ENCODE measurements at regions not wholly inside any gene's neighbourhood (a gene's known extent, or its start where the extent isn't known, plus 50 kb on each side); places are given as distances from the start of the nearest gene placed in this dataset.

GRCh38 chr3:72299823-72300222 lies 514.9 kb upstream of the PROK2 start:
- Mint-ChIP-seq H3K27me3 (ENCODE audit: unreplicated experiment) (peaks cover 6% of the 10 kb centered on the region), H3K4me1 (ENCODE audit: unreplicated experiment) (peaks cover 20% of the 10 kb centered on the region), H3K36me3 (ENCODE audit: unreplicated experiment) (no peaks in the 10 kb centered on the region), H3K4me3 (ENCODE audit: unreplicated experiment) (no peak overlapping the region), H3K9me3 (ENCODE audit: unreplicated experiment) (no peaks in the 10 kb centered on the region), H3K27ac (ENCODE audit: unreplicated experiment) (no peak overlapping the region)
- TF ChIP-seq CTCF (IDR thresholded peaks at IDR 0.05), result no peak
- DNase-seq (ENCODE audit: extremely low spot score, unreplicated experiment), result no peak

GRCh38 chr3:72299321-72299802 lies 514.4 kb upstream of the PROK2 start:
- no peak overlapping the region for H3K27ac Mint-ChIP-seq (ENCODE audit: unreplicated experiment)
- DNase-seq (ENCODE audit: extremely low spot score, unreplicated experiment), result no peak
- no peaks in the 10 kb centered on the region for H3K36me3 Mint-ChIP-seq (ENCODE audit: unreplicated experiment)
- H3K4me1 Mint-ChIP-seq (ENCODE audit: unreplicated experiment), result peaks cover 18% of the 10 kb centered on the region
- no peak for TF ChIP-seq CTCF (IDR thresholded peaks at IDR 0.05)
- peaks cover 9% of the 10 kb centered on the region for H3K27me3 Mint-ChIP-seq (ENCODE audit: unreplicated experiment)
- no peaks in the 10 kb centered on the region for H3K9me3 Mint-ChIP-seq (ENCODE audit: unreplicated experiment)
- no peak overlapping the region for H3K4me3 Mint-ChIP-seq (ENCODE audit: unreplicated experiment)

- no peak overlapping the region for H3K27ac Mint-ChIP-seq (ENCODE audit: unreplicated experiment)
- TF ChIP-seq CTCF (IDR thresholded peaks at IDR 0.05), result no peak
- peaks cover 10% of the 10 kb centered on the region for H3K4me1 Mint-ChIP-seq (ENCODE audit: unreplicated experiment)
- H3K36me3 Mint-ChIP-seq (ENCODE audit: unreplicated experiment), result no peaks in the 10 kb centered on the region
- H3K27me3 Mint-ChIP-seq (ENCODE audit: unreplicated experiment), result peaks cover 14% of the 10 kb centered on the region
- H3K4me3 Mint-ChIP-seq (ENCODE audit: unreplicated experiment), result no peak overlapping the region
- no peaks in the 10 kb centered on the region for H3K9me3 Mint-ChIP-seq (ENCODE audit: unreplicated experiment)
- DNase-seq (ENCODE audit: extremely low spot score, unreplicated experiment), result no peak
These were observed 513.5 kb upstream of the PROK2 start for GRCh38 chr3:72298201-72299152.

GRCh38 chr3:72297481-72297880 lies 512.5 kb upstream of the PROK2 start:
- no peak for TF ChIP-seq CTCF (IDR thresholded peaks at IDR 0.05)
- peaks cover 14% of the 10 kb centered on the region for H3K27me3 Mint-ChIP-seq (ENCODE audit: unreplicated experiment)
- no peak for DNase-seq (ENCODE audit: extremely low spot score, unreplicated experiment)
- H3K4me1 Mint-ChIP-seq (ENCODE audit: unreplicated experiment), result peaks cover 9% of the 10 kb centered on the region
- no peak overlapping the region for H3K4me3 Mint-ChIP-seq (ENCODE audit: unreplicated experiment)
- H3K9me3 Mint-ChIP-seq (ENCODE audit: unreplicated experiment), result no peaks in the 10 kb centered on the region
- no peaks in the 10 kb centered on the region for H3K36me3 Mint-ChIP-seq (ENCODE audit: unreplicated experiment)
- no peak overlapping the region for H3K27ac Mint-ChIP-seq (ENCODE audit: unreplicated experiment)

- no peak for TF ChIP-seq CTCF (IDR thresholded peaks at IDR 0.05)
- H3K4me1 Mint-ChIP-seq (ENCODE audit: unreplicated experiment), result peaks cover 9% of the 10 kb centered on the region
- no peak overlapping the region for H3K27ac Mint-ChIP-seq (ENCODE audit: unreplicated experiment)
- H3K9me3 Mint-ChIP-seq (ENCODE audit: unreplicated experiment), result no peaks in the 10 kb centered on the region
- no peaks in the 10 kb centered on the region for H3K36me3 Mint-ChIP-seq (ENCODE audit: unreplicated experiment)
- no peak for DNase-seq (ENCODE audit: extremely low spot score, unreplicated experiment)
- H3K4me3 Mint-ChIP-seq (ENCODE audit: unreplicated experiment), result no peak overlapping the region
- H3K27me3 Mint-ChIP-seq (ENCODE audit: unreplicated experiment), result peaks cover 22% of the 10 kb centered on the region
These were observed 511.6 kb upstream of the PROK2 start for GRCh38 chr3:72296477-72297111.

Measured in osteocyte (in vitro differentiated cells).